ENCODE measurements at regions not wholly inside any gene's neighbourhood (a gene's known extent, or its start where the extent isn't known, plus 50 kb on each side); places are given as distances from the start of the nearest gene placed in this dataset.

GRCh38 chr22:48660104-48660789, 1167.4 kb downstream of the BRD1 start:
- WGBS (ENCODE audit: insufficient coverage), result 73% methylated on average over 20 of the region's 22 CpGs
- H3K27ac Mint-ChIP-seq, result no peak overlapping the region
- Histone ChIP-seq H3K4me3 (ENCODE audit: low read length) (no peak overlapping the region), H3K36me3 (ENCODE audit: control insufficient read depth, insufficient read depth, low read length) (no peaks in the 10 kb centered on the region), H3K4me1 (ENCODE audit: control insufficient read depth, insufficient read depth, low read length) (no peaks in the 10 kb centered on the region), H3K9me3 (ENCODE audit: control insufficient read depth, insufficient read depth, low read length) (peaks cover 7% of the 10 kb centered on the region), H3K27ac (ENCODE audit: low read length) (no peak overlapping the region), H3K27me3 (ENCODE audit: control insufficient read depth, insufficient read depth, low read length) (no peaks in the 10 kb centered on the region)
- H3K4me3 Mint-ChIP-seq, result no peak overlapping the region
- TF ChIP-seq, protein P1, sequence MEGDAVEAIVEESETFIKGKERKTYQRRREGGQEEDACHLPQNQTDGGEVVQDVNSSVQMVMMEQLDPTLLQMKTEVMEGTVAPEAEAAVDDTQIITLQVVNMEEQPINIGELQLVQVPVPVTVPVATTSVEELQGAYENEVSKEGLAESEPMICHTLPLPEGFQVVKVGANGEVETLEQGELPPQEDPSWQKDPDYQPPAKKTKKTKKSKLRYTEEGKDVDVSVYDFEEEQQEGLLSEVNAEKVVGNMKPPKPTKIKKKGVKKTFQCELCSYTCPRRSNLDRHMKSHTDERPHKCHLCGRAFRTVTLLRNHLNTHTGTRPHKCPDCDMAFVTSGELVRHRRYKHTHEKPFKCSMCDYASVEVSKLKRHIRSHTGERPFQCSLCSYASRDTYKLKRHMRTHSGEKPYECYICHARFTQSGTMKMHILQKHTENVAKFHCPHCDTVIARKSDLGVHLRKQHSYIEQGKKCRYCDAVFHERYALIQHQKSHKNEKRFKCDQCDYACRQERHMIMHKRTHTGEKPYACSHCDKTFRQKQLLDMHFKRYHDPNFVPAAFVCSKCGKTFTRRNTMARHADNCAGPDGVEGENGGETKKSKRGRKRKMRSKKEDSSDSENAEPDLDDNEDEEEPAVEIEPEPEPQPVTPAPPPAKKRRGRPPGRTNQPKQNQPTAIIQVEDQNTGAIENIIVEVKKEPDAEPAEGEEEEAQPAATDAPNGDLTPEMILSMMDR (IDR thresholded peaks at IDR 0.05), result no peak
- H3K36me3 Mint-ChIP-seq, result no peaks in the 10 kb centered on the region
- H3K27me3 Mint-ChIP-seq (ENCODE audit: low read depth in 2 of 2), result no peaks in the 10 kb centered on the region
- ATAC-seq, result no peak
- no peak for DNase-seq
- no peaks in the 10 kb centered on the region for H3K4me1 Mint-ChIP-seq
- peaks cover 0 to 2% of the 10 kb centered on the region in 2 donors for H3K9me3 Mint-ChIP-seq
- intact Hi-C loops (cut with micrococcal nuclease), result no loop called here

DNA sequence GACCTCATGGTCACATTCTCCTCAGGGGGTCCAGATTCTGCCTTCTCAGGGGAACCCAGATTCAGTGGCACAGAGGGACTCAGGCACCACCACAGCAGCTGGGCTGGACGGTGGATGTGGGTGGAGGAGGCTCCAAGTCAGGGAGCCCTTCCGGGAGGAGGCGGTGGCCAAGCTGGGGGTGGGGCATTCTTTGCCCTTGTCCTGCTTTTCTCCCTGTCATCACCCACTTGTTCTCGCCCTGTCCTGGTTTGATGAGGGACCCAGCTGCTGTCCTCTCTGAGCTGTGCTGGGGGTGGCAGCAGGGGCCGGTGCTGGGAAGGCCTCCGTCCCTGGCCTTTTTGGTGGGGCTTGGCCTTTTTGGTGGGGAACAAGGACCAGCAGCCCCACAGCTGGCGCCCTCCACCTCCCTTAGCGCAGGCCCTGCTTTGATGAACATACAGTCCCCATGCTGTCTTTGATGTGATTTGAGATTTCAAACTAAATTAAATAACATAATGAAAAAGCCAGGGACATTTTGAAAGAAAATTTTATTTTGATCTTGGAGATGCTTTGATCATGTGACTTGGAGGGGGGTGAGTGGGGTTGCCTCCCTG, 1168.2 kb downstream of the BRD1 start:
- TF ChIP-seq, protein P1 (IDR thresholded peaks at IDR 0.05), result no peak
- no peaks in the 10 kb centered on the region for H3K4me1 ChIP-seq (ENCODE audit: control insufficient read depth, insufficient read depth, low read length)
- H3K36me3 ChIP-seq (ENCODE audit: control insufficient read depth, insufficient read depth, low read length), result no peaks in the 10 kb centered on the region

DNA sequence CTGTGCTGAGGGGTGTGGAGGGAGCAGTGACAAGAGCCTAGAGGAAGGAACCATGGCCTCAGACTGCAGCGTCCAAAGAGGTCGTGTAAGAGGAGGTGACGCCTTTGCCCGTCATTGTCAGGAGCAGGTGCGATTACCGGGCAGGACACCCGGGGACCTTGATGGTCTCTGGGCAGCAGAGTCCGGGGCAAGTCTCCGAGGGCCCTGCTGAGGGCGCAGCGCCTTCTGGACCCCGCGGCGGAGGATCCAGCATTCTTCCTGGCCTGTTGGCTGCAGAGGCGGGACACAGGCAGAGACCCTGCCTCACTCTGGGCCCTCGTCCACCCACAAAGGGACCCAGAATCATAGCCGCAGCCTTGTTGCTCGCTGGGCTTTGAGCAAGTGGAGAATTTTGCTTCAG, 1168.8 kb downstream of the BRD1 start:
- 94% methylated on average over 18 of the region's 18 CpGs for WGBS (ENCODE audit: insufficient coverage)

More for the DNA sequence above, 1168.2 kb downstream of the BRD1 start:
- Mint-ChIP-seq H3K27me3 (ENCODE audit: low read depth in 2 of 2) (no peaks in the 10 kb centered on the region), H3K27ac (no peak overlapping the region), H3K4me1 (no peaks in the 10 kb centered on the region), H3K36me3 (no peaks in the 10 kb centered on the region), H3K9me3 (peaks cover 0 to 2% of the 10 kb centered on the region in 2 donors), H3K4me3 (no peak overlapping the region)
- Histone ChIP-seq H3K27ac (ENCODE audit: low read length) (no peak overlapping the region), H3K27me3 (ENCODE audit: control insufficient read depth, insufficient read depth, low read length) (no peaks in the 10 kb centered on the region), H3K9me3 (ENCODE audit: control insufficient read depth, insufficient read depth, low read length) (peaks cover 7% of the 10 kb centered on the region), H3K4me3 (ENCODE audit: low read length) (no peak overlapping the region)
- DNase-seq (no peak), ATAC-seq (no peak)
- WGBS (ENCODE audit: insufficient coverage), result 89% methylated on average over 8 of the region's 8 CpGs
- intact Hi-C loops (cut with micrococcal nuclease), result no loop called here

More for the DNA sequence above, 1168.8 kb downstream of the BRD1 start:
- intact Hi-C loops (cut with micrococcal nuclease), result no loop called here
- Histone ChIP-seq H3K9me3 (ENCODE audit: control insufficient read depth, insufficient read depth, low read length) (peaks cover 7% of the 10 kb centered on the region), H3K27ac (ENCODE audit: low read length) (no peak overlapping the region), H3K36me3 (ENCODE audit: control insufficient read depth, insufficient read depth, low read length) (no peaks in the 10 kb centered on the region), H3K4me3 (ENCODE audit: low read length) (no peak overlapping the region), H3K27me3 (ENCODE audit: control insufficient read depth, insufficient read depth, low read length) (no peaks in the 10 kb centered on the region), H3K4me1 (ENCODE audit: control insufficient read depth, insufficient read depth, low read length) (no peaks in the 10 kb centered on the region)
- TF ChIP-seq, protein P1 (IDR thresholded peaks at IDR 0.05), result no peak
- DNase-seq (no peak), ATAC-seq (no peak)
- no peaks in the 10 kb centered on the region for H3K9me3 Mint-ChIP-seq
- no peaks in the 10 kb centered on the region for H3K4me1 Mint-ChIP-seq
- H3K36me3 Mint-ChIP-seq, result no peaks in the 10 kb centered on the region
- H3K27ac Mint-ChIP-seq, result no peak overlapping the region
- no peaks in the 10 kb centered on the region for H3K27me3 Mint-ChIP-seq (ENCODE audit: low read depth in 2 of 2)
- no peak overlapping the region for H3K4me3 Mint-ChIP-seq
